ENCODE measurements at regions not wholly inside any gene's neighbourhood (a gene's known extent, or its start where the extent isn't known, plus 50 kb on each side); places are given as distances from the start of the nearest gene placed in this dataset.

DNA sequence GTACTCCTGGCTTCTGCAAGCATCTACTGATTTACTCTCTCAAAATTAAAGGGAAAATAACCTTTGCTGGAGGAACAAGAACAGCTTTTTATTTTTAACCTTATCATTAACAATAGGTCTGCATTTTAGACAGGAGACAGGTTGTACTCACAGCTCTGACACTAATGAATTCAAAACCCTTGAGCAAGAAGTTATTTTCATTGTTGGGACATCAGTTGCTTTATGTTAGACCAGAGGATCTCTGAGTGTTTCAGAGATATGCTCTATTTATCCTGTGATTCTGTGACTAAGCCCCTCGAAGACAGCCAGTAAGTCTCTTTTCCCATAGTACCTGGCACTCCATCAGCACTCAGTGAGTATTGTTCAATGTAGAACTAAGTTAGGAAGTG, 190.2 kb upstream of the PCSK5 start:
- CTCF ChIA-PET, result no interaction called here
- TF ChIP-seq, protein P1, sequence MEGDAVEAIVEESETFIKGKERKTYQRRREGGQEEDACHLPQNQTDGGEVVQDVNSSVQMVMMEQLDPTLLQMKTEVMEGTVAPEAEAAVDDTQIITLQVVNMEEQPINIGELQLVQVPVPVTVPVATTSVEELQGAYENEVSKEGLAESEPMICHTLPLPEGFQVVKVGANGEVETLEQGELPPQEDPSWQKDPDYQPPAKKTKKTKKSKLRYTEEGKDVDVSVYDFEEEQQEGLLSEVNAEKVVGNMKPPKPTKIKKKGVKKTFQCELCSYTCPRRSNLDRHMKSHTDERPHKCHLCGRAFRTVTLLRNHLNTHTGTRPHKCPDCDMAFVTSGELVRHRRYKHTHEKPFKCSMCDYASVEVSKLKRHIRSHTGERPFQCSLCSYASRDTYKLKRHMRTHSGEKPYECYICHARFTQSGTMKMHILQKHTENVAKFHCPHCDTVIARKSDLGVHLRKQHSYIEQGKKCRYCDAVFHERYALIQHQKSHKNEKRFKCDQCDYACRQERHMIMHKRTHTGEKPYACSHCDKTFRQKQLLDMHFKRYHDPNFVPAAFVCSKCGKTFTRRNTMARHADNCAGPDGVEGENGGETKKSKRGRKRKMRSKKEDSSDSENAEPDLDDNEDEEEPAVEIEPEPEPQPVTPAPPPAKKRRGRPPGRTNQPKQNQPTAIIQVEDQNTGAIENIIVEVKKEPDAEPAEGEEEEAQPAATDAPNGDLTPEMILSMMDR (conservative IDR thresholded peaks at IDR 0.05; ENCODE audit: low read depth), result no peak
- H3K27ac ChIP-seq, result no peak overlapping the region
- POLR2A ChIA-PET (ENCODE audit: low non-redundant PET), result no interaction called here
- no peak for DNase-seq (ENCODE audit: low spot score)

DNA sequence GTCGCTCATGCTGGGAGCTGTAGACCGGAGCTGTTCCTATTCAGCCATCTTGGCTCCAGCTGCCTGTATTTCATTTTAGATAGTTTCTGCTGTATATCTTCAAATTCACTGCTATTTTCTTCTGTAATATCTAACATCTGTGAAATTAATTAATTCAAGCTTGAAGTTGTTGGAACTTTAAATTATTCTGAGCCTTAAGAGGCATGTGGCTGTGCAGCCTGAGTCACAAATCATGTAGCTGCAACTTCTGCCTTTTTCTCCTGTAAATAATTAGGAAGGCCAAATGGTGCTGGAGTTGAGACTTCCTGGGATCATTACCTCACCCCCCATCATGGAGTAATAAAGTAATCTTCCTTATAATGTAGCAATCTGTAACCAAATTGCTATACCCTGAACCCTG, 183.3 kb upstream of the PCSK5 start:
- POLR2A ChIA-PET (ENCODE audit: low non-redundant PET), result no interaction called here
- H3K27ac ChIP-seq, result no peak overlapping the region
- TF ChIP-seq, protein P1 (conservative IDR thresholded peaks at IDR 0.05; ENCODE audit: low read depth), result no peak
- CTCF ChIA-PET, result interaction anchor here (1.1 kb wide), 1 partner anchor 442 kb away, joined by 3 read pairs; no protein-coding TSS in a partner anchor
- no peak for DNase-seq (ENCODE audit: low spot score)

DNA sequence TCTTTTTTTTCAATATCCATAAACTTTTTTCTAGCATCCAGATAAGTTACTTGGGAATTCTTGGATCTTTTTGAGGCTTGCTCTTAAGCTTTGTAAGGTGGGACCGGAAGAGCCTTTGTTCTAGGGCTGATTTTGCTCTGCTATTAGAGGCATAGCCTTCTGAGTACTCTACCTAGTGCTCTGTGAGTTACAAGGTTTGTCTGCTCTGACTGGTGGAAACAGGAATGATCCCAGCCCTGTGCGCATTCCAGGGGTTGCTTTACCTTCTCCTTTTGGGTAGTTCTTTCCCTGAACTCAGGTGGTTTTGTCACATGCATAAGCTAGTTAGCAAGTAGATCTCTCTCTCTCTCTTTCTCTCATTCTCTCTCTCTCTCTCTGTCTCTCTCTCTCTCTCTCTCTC, 180.8 kb upstream of the PCSK5 start:
- no peak overlapping the region for H3K27ac ChIP-seq
- POLR2A ChIA-PET (ENCODE audit: low non-redundant PET), result no interaction called here
- CTCF ChIA-PET, result no interaction called here
- DNase-seq (ENCODE audit: low spot score), result no peak
- TF ChIP-seq, protein P1 (conservative IDR thresholded peaks at IDR 0.05; ENCODE audit: low read depth), result no peak

DNA sequence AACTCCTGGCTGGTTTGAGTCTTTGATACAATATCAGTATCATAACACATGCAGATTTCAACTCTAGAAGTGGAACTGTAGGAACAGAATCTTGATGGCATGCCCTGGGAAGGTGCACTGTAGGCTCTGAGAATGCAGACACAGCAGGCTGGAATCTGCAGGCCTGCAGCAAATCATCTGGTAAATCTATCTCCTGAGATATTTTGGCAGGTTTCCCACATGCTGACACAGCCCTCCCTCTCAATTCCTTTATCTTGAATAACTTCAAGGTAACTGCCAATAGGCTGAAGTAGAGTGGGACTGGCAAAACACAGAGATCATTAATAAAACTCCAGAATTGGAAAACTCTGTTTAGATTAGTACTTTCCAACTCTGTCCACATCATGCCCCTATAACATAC, 177.8 kb upstream of the PCSK5 start:
- H3K27ac ChIP-seq, result no peak overlapping the region
- CTCF ChIA-PET, result no interaction called here
- POLR2A ChIA-PET (ENCODE audit: low non-redundant PET), result no interaction called here
- no peak for DNase-seq (ENCODE audit: low spot score)
- TF ChIP-seq, protein P1 (conservative IDR thresholded peaks at IDR 0.05; ENCODE audit: low read depth), result no peak

DNA sequence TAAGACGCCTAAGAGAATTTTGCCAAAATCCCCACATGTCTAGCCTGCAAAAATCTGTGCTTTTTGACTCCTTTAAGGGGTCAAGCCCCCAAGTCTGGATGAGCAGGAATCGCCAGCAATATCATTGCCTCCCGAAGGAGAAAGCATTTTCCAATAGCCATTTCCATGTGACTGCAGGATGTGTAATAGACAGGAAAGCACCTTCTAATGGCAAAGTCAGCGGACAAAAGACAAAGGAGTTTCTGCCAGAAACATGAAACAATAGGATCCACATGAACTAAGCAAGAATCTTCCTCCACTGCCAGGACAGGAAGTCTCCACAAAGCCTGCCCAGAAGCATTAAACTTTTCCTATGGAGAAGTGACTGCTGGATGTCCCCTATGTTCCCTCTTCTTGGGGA, 177.1 kb upstream of the PCSK5 start:
- H3K27ac ChIP-seq, result no peak overlapping the region
- POLR2A ChIA-PET (ENCODE audit: low non-redundant PET), result no interaction called here
- no peak for DNase-seq (ENCODE audit: low spot score)
- CTCF ChIA-PET, result no interaction called here
- TF ChIP-seq, protein P1 (conservative IDR thresholded peaks at IDR 0.05; ENCODE audit: low read depth), result no peak

DNA sequence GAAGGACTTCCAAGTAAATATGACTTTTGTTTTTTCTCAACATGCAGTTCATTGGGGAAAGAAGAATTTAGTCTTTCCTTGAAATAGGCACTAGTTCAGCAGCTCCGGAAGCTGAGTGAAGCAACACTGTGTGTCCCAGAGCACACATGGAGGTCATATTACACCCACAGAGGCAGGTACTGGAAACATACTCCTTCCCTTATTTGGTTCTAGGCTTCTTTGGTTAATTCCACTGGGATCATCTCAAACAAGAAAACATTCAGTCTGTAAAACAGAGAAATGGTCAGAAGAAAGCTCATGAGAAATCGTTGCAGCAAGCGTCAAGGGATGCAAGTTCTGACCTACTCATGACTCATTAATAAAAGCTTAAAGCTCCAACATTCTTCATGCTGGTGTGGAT, 175.1 kb upstream of the PCSK5 start:
- TF ChIP-seq, protein P1 (conservative IDR thresholded peaks at IDR 0.05; ENCODE audit: low read depth), result no peak
- H3K27ac ChIP-seq, result no peak overlapping the region
- no peak for DNase-seq (ENCODE audit: low spot score)
- POLR2A ChIA-PET (ENCODE audit: low non-redundant PET), result no interaction called here
- CTCF ChIA-PET, result no interaction called here

DNA sequence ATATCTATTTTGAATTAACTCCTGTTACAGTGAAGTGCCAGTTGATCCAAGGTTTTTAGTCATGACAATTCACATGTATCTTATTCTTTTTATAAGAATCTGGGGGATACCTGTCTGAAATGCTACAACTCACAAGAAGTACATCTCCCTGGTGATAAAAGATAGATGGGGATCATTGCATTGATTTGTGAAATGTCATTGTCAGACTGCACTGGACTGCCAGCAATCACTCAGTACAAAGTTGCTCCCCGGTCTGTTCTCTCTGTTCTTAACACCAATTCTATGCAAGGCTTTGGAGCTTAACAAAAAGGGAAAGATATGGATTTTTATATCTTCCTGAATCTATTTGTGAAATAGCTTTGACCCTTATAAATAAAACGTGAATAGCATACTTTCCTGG, 171.8 kb upstream of the PCSK5 start:
- DNase-seq (ENCODE audit: low spot score), result no peak
- TF ChIP-seq, protein P1 (conservative IDR thresholded peaks at IDR 0.05; ENCODE audit: low read depth), result no peak
- ChIA-PET POLR2A (ENCODE audit: low non-redundant PET) (no interaction called here), CTCF (interaction anchor here (0.6 kb wide), 1 partner anchor 767 kb away, joined by 3 read pairs; no protein-coding TSS in a partner anchor)
- H3K27ac ChIP-seq, result no peak overlapping the region

Data from RWPE1 (cell line).